Neural cell (in vitro differentiated cells): ENCODE measurements at regions not wholly inside any gene's neighbourhood (a gene's known extent, or its start where the extent isn't known, plus 50 kb on each side); places are given as distances from the start of the nearest gene placed in this dataset.

ENCODE experiments used
- EP300 ChIP-seq: fragments of 450-650 bp; conservative IDR thresholded peaks from 2 replicates; pipeline ENCODE4 v1.6.1; 2014; ENCODE audit warnings: antibody characterized with exemption, mild to moderate bottlenecking, moderate library complexity; ENCODE audit not compliant: poor library complexity, severe bottlenecking
- EZH2 ChIP-seq: fragments of 200-600, 300-800 bp; shearing (Covaris generic), sonication (generic); IDR thresholded peaks from 2 replicates; pipeline ENCODE4 v1.6.1; 2014; ENCODE audit warnings: antibody characterized with exemption, low read length, borderline replicate concordance, mild to moderate bottlenecking; ENCODE audit not compliant: insufficient read depth, poor library complexity, severe bottlenecking
- POLR2AphosphoS5 ChIP-seq: IDR thresholded peaks from 2 replicates; pipeline ENCODE4 v1.6.1; 2012
- REST ChIP-seq: IDR thresholded peaks from 2 replicates; pipeline ENCODE4 v1.6.1; 2012; ENCODE audit warnings: borderline replicate concordance
- TF ChIP-seq, protein P1 (sequence below): fragments of 450-650 bp; IDR thresholded peaks from 2 replicates; pipeline ENCODE4 v1.5.1; 2014; ENCODE audit warnings: antibody characterized with exemption, mild to moderate bottlenecking, moderate library complexity; ENCODE audit not compliant: poor library complexity, severe bottlenecking

DNA sequence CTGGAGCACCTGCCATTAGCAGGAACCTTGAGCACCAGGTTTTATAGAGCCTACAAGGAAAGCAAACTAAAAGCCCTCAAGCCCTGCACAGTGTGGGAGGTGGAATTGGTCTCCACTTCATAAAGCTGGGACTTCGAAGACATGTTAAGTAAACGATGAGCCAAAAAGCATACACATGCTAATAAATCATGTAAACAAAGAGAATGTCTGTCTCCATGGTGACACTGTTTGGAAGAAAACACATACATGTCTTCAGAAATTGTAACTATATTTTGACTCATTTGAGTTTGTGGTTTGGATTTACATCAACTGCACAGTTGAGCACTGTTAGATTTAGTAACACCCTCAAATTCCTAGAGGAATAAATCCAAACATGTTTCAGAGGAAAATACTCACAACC, 978.5 kb upstream of the LRRTM1 start:
- TF ChIP-seq, protein P1, sequence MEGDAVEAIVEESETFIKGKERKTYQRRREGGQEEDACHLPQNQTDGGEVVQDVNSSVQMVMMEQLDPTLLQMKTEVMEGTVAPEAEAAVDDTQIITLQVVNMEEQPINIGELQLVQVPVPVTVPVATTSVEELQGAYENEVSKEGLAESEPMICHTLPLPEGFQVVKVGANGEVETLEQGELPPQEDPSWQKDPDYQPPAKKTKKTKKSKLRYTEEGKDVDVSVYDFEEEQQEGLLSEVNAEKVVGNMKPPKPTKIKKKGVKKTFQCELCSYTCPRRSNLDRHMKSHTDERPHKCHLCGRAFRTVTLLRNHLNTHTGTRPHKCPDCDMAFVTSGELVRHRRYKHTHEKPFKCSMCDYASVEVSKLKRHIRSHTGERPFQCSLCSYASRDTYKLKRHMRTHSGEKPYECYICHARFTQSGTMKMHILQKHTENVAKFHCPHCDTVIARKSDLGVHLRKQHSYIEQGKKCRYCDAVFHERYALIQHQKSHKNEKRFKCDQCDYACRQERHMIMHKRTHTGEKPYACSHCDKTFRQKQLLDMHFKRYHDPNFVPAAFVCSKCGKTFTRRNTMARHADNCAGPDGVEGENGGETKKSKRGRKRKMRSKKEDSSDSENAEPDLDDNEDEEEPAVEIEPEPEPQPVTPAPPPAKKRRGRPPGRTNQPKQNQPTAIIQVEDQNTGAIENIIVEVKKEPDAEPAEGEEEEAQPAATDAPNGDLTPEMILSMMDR = no peak
- TF ChIP-seq POLR2AphosphoS5 (no peak), REST (no peak), EP300 (no peak), EZH2 (no peak)
